HepG2 (cell line): ENCODE measurements at regions not wholly inside any gene's neighbourhood (a gene's known extent, or its start where the extent isn't known, plus 50 kb on each side); places are given as distances from the start of the nearest gene placed in this dataset.

Experiments
- ATAC-seq: fragments of 200-7000 bp; cut with Tn5 transposase; 3 replicates; pipeline ENCODE4 v1.9.1; 2020; ENCODE audit warnings: mild to moderate bottlenecking, moderate library complexity
- BruUV-seq: library from RNA; stranded (reverse); fragments of 400-500 nt; replicated peaks from 2 replicates; lab custom pipeline; 2021; lab: Mats Ljungman, UMichigan
- CTCF ChIA-PET: fragments of 300-600 bp; formaldehyde crosslinking; extraction: SDS; loops from one replicate; lab custom pipeline; 2021; ENCODE audit warnings: low total read pairs, inconsistent platforms, low intra/inter-chr PET ratio; lab: Yijun Ruan, JAX
- POLR2A ChIA-PET: fragments of 350-600 bp; sonication (Branson Sonifier 250); formaldehyde crosslinking; loops from one replicate; lab custom pipeline; 2020; ENCODE audit warnings: antibody characterized with exemption, inconsistent platforms; lab: Yijun Ruan, JAX
- DNase-seq: peaks from one replicate; pipeline ENCODE4 v3.0.0-alpha.2; 2015; ENCODE audit warnings: low spot score
- FAIRE-seq: peaks from 3 replicates; lab custom pipeline; 2011; peaks lifted over from hg19 to GRCh38; lab: Jason Lieb, UNC
- H2AFZ ChIP-seq: one replicate; pipeline ENCODE4 v1.6.1; 2011; ENCODE audit warnings: low read length, inconsistent platforms
- H3K27ac ChIP-seq: fragments of 300-600 bp; 3 replicates; pipeline ENCODE4 v1.8.0; 2011; ENCODE audit warnings: mixed run types, mild to moderate bottlenecking, mixed read lengths, low read length, inconsistent platforms; ENCODE audit not compliant: insufficient read depth; ENCODE audit errors: extremely low read length
- H3K27me3 ChIP-seq, 2 experiments: fragments of 200-600 bp in 1 of 2; 2 replicates in 1 of 2; 3 replicates in 1 of 2; pipeline versions ENCODE4 v1.6.0 to v1.8.0; 2011; ENCODE audit warnings: low read length in 2 of 2, mild to moderate bottlenecking in 2 of 2, moderate library complexity in 2 of 2, inconsistent platforms in 1 of 2; ENCODE audit not compliant: insufficient read depth in 2 of 2, control insufficient read depth in 1 of 2
- H3K36me3 ChIP-seq, 2 experiments: fragments of 200-600 bp in 1 of 2; replicated peaks in 1 of 2; 2 replicates in 1 of 2; 3 replicates in 1 of 2; pipeline versions ENCODE4 v1.5.1 to v1.8.0; 2011; ENCODE audit warnings: low read length in 2 of 2, inconsistent platforms in 1 of 2; ENCODE audit not compliant: insufficient read depth in 2 of 2, control insufficient read depth in 1 of 2
- H3K4me1 ChIP-seq: 2 replicates; pipeline ENCODE4 v1.5.1; 2012; ENCODE audit warnings: low read length, inconsistent platforms; ENCODE audit not compliant: insufficient read depth
- H3K4me2 ChIP-seq: 2 replicates; pipeline ENCODE4 v1.6.0; 2011; ENCODE audit warnings: low read depth, low read length, inconsistent platforms
- H3K4me3 ChIP-seq, 3 experiments: fragments of 200-600 bp in 1 of 3; sonication (generic), shearing (Covaris generic) in 1 of 3; replicated peaks in 1 of 3; 2 replicates each; pipeline ENCODE4 v1.5.1; 2011 to 2016; ENCODE audit warnings: low read length in 3 of 3, inconsistent platforms in 2 of 3, low read depth in 2 of 3, mild to moderate bottlenecking in 2 of 3, control low read depth in 1 of 3, mixed read lengths in 1 of 3; ENCODE audit not compliant: insufficient read depth in 1 of 3
- H3K79me2 ChIP-seq: one replicate; pipeline ENCODE4 v1.6.1; 2011; ENCODE audit warnings: low read length, inconsistent platforms; ENCODE audit not compliant: insufficient read depth
- H3K9ac ChIP-seq: 2 replicates; pipeline ENCODE4 v1.6.0; 2011; ENCODE audit warnings: mild to moderate bottlenecking, low read depth, low read length, inconsistent platforms; ENCODE audit not compliant: insufficient read depth
- H3K9me3 ChIP-seq: 2 replicates; pipeline ENCODE4 v1.5.1; 2012; ENCODE audit warnings: mild to moderate bottlenecking, low read length
- H4K20me1 ChIP-seq: 2 replicates; pipeline ENCODE4 v1.6.0; 2011; ENCODE audit warnings: inconsistent platforms, mild to moderate bottlenecking, low read length, moderate library complexity; ENCODE audit not compliant: insufficient read depth
- CREB1 ChIP-seq, 2 experiments: fragments of 450-650 bp in 1 of 2; IDR thresholded peaks; 2 replicates each; pipeline ENCODE4 v1.6.1; 2016 to 2017; ENCODE audit warnings: control low read depth in 1 of 2, mild to moderate bottlenecking in 1 of 2, missing compliant biosample characterization in 1 of 2, missing genetic modification characterization in 1 of 2
- MAF1 ChIP-seq: sonication (generic); formaldehyde crosslinking; IDR thresholded peaks from 2 replicates; pipeline ENCODE4 v1.5.0; 2020; ENCODE audit warnings: missing genetic modification reagents, borderline replicate concordance
- PITX1 ChIP-seq: sonication (generic); formaldehyde crosslinking; IDR thresholded peaks from 2 replicates; pipeline ENCODE4 v1.5.1; 2020; ENCODE audit warnings: mild to moderate bottlenecking, missing genetic modification reagents
- REL ChIP-seq: sonication (generic); formaldehyde crosslinking; conservative IDR thresholded peaks from 2 replicates; pipeline ENCODE4 v1.8.0; 2022; ENCODE audit warnings: mild to moderate bottlenecking, missing genetic modification reagents, moderate library complexity
- SPEN ChIP-seq: sonication (generic); formaldehyde crosslinking; IDR thresholded peaks from 2 replicates; pipeline ENCODE4 v1.5.1; 2020; ENCODE audit warnings: low read depth, mild to moderate bottlenecking, missing genetic modification reagents
- TBL1XR1 ChIP-seq: fragments of 150-350 bp; IDR thresholded peaks from 2 replicates; pipeline ENCODE4 v1.6.1; 2014; ENCODE audit warnings: borderline replicate concordance, low read length; ENCODE audit not compliant: partially characterized antibody
- WIZ ChIP-seq: sonication (generic); formaldehyde crosslinking; IDR thresholded peaks from 2 replicates; pipeline ENCODE4 v1.5.1; 2020; ENCODE audit warnings: mild to moderate bottlenecking, missing genetic modification reagents
- ZFP90 ChIP-seq: sonication (generic); formaldehyde crosslinking; IDR thresholded peaks from 2 replicates; pipeline ENCODE4 v1.8.0; 2022; ENCODE audit warnings: missing genetic modification reagents, mild to moderate bottlenecking, inconsistent platforms, borderline replicate concordance
- ZMYM2 ChIP-seq: sonication (generic); formaldehyde crosslinking; IDR thresholded peaks from 2 replicates; pipeline ENCODE4 v1.8.0; 2022; ENCODE audit warnings: mild to moderate bottlenecking, missing genetic modification reagents
- ZNF33A ChIP-seq: sonication (generic); formaldehyde crosslinking; IDR thresholded peaks from 2 replicates; pipeline ENCODE4 v1.5.1; 2020; ENCODE audit warnings: missing genetic modification reagents, mild to moderate bottlenecking, moderate library complexity, borderline replicate concordance
- ZNF549 ChIP-seq: sonication (generic); formaldehyde crosslinking; IDR thresholded peaks from 2 replicates; pipeline ENCODE4 v1.5.0; 2020; ENCODE audit warnings: missing genetic modification reagents
- ZNF83 ChIP-seq: sonication (generic); formaldehyde crosslinking; IDR thresholded peaks from 2 replicates; pipeline ENCODE4 v1.4.0; 2020; ENCODE audit warnings: missing genetic modification reagents, mild to moderate bottlenecking, borderline replicate concordance
- in situ Hi-C: cut with HindIII; loops from 2 replicates; pipeline ENCODE4 v1.10.0; 2017; ENCODE audit warnings: low pct_unique_long_range_greater_than_20kb; ENCODE audit not compliant: extremely low pct_ligation_motif_present
- intact Hi-C: fragments of 100-400 bp; cut with micrococcal nuclease; formaldehyde crosslinking; loops from one replicate; pipeline ENCODE4 v1.10.0; 2022; ENCODE audit not compliant: unreplicated experiment
- TF ChIP-seq, protein P1 (sequence below): sonication (generic); formaldehyde crosslinking; IDR thresholded peaks from 2 replicates; pipeline ENCODE4 v1.8.0; 2022; ENCODE audit warnings: low read depth, missing genetic modification reagents
- TF ChIP-seq, protein P2 (sequence below): sonication (generic); formaldehyde crosslinking; IDR thresholded peaks from 2 replicates; pipeline ENCODE4 v1.4.0; 2020; ENCODE audit warnings: mild to moderate bottlenecking, missing genetic modification reagents
- TF ChIP-seq, protein P3 (sequence below): IDR thresholded peaks from 2 replicates; pipeline ENCODE4 v1.6.1; 2016; ENCODE audit warnings: missing compliant biosample characterization, missing genetic modification reagents, borderline replicate concordance
- TF ChIP-seq, protein P4 (sequence below): sonication (generic); formaldehyde crosslinking; IDR thresholded peaks from 2 replicates; pipeline ENCODE4 v1.4.0; 2020; ENCODE audit warnings: mild to moderate bottlenecking, missing genetic modification reagents

DNA sequence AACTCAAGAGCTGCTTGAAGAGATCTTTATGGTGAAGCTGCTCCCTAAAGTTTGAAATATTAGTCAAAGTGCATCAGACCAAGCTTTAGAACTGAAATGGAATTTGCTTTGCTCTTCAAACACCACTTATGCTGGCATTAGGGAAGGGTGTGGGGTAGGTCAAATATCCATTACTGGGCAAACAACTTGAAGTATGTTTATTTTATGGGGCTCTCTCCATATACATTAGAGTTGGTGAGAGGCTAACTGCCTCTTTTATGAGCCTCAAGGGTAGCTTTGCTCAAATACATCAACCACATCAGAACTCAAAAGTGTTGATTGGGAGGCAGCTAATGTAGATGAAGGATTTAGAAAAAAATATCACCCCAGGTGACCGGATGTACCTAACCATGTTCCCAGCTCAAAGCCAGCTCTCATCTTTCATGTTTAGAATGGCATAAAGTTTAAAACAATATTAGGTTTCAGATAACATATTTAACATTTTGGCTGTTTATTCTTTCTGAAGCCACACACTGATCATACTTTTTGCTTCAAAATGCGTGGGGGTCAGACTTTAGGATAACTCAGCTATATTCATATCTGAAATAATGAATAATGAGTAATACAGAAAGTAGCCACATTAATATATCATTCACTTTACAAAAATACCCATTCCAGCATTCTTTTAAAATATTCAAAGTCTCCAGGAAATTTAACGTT is 318.6 kb downstream of the PTEN start (continued):
- TF ChIP-seq, protein P1, sequence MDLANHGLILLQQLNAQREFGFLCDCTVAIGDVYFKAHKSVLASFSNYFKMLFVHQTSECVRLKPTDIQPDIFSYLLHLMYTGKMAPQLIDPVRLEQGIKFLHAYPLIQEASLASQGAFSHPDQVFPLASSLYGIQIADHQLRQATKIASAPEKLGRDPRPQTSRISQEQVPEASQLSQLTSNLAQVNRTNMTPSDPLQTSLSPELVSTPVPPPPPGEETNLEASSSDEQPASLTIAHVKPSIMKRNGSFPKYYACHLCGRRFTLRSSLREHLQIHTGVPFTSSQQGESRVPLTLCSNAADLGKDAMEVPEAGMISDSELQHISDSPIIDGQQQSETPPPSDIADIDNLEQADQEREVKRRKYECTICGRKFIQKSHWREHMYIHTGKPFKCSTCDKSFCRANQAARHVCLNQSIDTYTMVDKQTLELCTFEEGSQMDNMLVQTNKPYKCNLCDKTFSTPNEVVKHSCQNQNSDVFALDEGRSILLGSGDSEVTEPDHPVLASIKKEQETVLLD: no peak
- TF ChIP-seq CREB1 (IDR thresholded peaks at IDR 0.05) (no peak), CREB1 (CRISPR knock-in tag; IDR thresholded peaks at IDR 0.05) (no peak)

DNA sequence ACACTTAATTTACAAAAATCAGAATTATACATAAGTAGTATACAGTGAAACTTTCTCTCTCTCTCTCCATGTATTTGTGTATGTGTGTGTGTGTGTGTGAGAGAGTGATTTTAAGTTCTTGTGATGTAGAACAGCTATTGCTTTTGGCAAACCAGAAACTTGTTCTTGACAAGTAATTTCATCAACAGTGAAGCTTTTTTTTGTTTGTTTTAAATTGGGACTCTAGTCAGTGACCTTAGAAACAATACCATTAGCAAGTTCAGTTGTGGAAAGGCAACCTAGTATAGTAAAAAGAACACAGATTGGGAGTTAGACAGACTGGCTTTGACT is 319.1 kb downstream of the PTEN start:
- Histone ChIP-seq H3K4me2 (no peak overlapping the region), H3K79me2 (no peaks in the 10 kb centered on the region), H2AFZ (no peak overlapping the region), H3K36me3 (no peaks in the 10 kb centered on the region), H3K4me1 (no peaks in the 10 kb centered on the region), H3K9me3 (no peaks in the 10 kb centered on the region), H4K20me1 (no peaks in the 10 kb centered on the region), H3K4me3 (no peak overlapping the region), H3K9ac (no peak overlapping the region), H3K27ac (no peak overlapping the region), H3K27me3 (no peaks in the 10 kb centered on the region)
- TF ChIP-seq, protein P2, sequence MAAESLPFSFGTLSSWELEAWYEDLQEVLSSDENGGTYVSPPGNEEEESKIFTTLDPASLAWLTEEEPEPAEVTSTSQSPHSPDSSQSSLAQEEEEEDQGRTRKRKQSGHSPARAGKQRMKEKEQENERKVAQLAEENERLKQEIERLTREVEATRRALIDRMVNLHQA (CRISPR knock-in tag): no peak
- no peak for TF ChIP-seq ZNF33A (CRISPR knock-in tag)
- no peak for TF ChIP-seq MAF1 (CRISPR knock-in tag)
- no peak for TF ChIP-seq TBL1XR1
- TF ChIP-seq ZFP90 (CRISPR knock-in tag): no peak
- TF ChIP-seq PITX1: no peak
- TF ChIP-seq SPEN (CRISPR knock-in tag): no peak
- no peak for TF ChIP-seq ZMYM2
- TF ChIP-seq, protein P3, sequence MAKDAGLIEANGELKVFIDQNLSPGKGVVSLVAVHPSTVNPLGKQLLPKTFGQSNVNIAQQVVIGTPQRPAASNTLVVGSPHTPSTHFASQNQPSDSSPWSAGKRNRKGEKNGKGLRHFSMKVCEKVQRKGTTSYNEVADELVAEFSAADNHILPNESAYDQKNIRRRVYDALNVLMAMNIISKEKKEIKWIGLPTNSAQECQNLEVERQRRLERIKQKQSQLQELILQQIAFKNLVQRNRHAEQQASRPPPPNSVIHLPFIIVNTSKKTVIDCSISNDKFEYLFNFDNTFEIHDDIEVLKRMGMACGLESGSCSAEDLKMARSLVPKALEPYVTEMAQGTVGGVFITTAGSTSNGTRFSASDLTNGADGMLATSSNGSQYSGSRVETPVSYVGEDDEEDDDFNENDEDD (CRISPR knock-in tag): no peak
- TF ChIP-seq REL: no peak
- TF ChIP-seq ZNF83: no peak
- no peak for TF ChIP-seq ZNF549 (CRISPR knock-in tag)
- TF ChIP-seq WIZ (CRISPR knock-in tag): no peak
- TF ChIP-seq, protein P4, sequence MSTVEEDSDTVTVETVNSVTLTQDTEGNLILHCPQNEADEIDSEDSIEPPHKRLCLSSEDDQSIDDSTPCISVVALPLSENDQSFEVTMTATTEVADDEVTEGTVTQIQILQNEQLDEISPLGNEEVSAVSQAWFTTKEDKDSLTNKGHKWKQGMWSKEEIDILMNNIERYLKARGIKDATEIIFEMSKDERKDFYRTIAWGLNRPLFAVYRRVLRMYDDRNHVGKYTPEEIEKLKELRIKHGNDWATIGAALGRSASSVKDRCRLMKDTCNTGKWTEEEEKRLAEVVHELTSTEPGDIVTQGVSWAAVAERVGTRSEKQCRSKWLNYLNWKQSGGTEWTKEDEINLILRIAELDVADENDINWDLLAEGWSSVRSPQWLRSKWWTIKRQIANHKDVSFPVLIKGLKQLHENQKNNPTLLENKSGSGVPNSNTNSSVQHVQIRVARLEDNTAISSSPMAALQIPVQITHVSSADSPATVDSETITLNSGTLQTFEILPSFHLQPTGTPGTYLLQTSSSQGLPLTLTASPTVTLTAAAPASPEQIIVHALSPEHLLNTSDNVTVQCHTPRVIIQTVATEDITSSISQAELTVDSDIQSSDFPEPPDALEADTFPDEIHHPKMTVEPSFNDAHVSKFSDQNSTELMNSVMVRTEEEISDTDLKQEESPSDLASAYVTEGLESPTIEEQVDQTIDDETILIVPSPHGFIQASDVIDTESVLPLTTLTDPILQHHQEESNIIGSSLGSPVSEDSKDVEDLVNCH (CRISPR knock-in tag): no peak
- no peak for FAIRE-seq
- ATAC-seq: no peak
- ChIA-PET CTCF (no interaction called here), POLR2A (no interaction called here)
- DNase-seq: no peak
- intact Hi-C loops (no loop called here), in situ Hi-C loops (no loop called here)
- BruUV-seq: no TSS peak
